Panc1 (cell line): ENCODE measurements at regions not wholly inside any gene's neighbourhood (a gene's known extent, or its start where the extent isn't known, plus 50 kb on each side); places are given as distances from the start of the nearest gene placed in this dataset.

Experiments
- ATAC-seq: fragments of 200-7000 bp; cut with Tn5 transposase; 2 replicates; pipeline ENCODE4 v1.9.1; 2020; ENCODE audit warnings: mild to moderate bottlenecking, moderate library complexity
- BruUV-seq: library from RNA; stranded (reverse); fragments of 400-500 nt; replicated peaks from 2 replicates; lab custom pipeline; 2021; lab: Mats Ljungman, UMichigan
- CTCF ChIA-PET: fragments of 300-600 bp; sonication (Branson Sonifier 250); formaldehyde crosslinking; loops from one replicate; lab custom pipeline; 2022; ENCODE audit warnings: antibody characterized with exemption; lab: Charles Lee
- POLR2A ChIA-PET: fragments of 300-600 bp; sonication (Branson Sonifier 250); formaldehyde crosslinking; loops from one replicate; lab custom pipeline; 2022; ENCODE audit warnings: antibody characterized with exemption; lab: Charles Lee
- DNase-seq: peaks from one replicate; pipeline ENCODE4 v3.0.0-alpha.2; 2010; ENCODE audit warnings: low read depth, low spot score
- H3K27ac ChIP-seq: 2 replicates; pipeline ENCODE4 v1.5.1; 2011; ENCODE audit warnings: mild to moderate bottlenecking, low read length, inconsistent platforms
- H3K27me3 ChIP-seq: fragments of 200-500 bp; sonication (Bioruptor generic); 2 replicates; pipeline ENCODE4 v1.6.0; 2014; ENCODE audit warnings: low read length, inconsistent platforms; ENCODE audit not compliant: control insufficient read depth, insufficient read depth
- H3K36me3 ChIP-seq: fragments of 200-500 bp; sonication (Bioruptor generic); 2 replicates; pipeline ENCODE4 v1.5.1; 2014; ENCODE audit warnings: inconsistent platforms, mild to moderate bottlenecking, low read length, moderate library complexity; ENCODE audit not compliant: control insufficient read depth, insufficient read depth
- H3K4me1 ChIP-seq: 2 replicates; pipeline ENCODE4 v1.5.1; 2011; ENCODE audit warnings: inconsistent platforms, mild to moderate bottlenecking, low read length, moderate library complexity; ENCODE audit not compliant: control insufficient read depth, insufficient read depth
- H3K4me3 ChIP-seq, 2 experiments: 2 replicates each; pipeline ENCODE4 v1.5.1; 2011 to 2012; ENCODE audit warnings: low read depth in 2 of 2, low read length in 2 of 2, mild to moderate bottlenecking in 2 of 2, inconsistent platforms in 1 of 2, moderate library complexity in 1 of 2
- H3K9me3 ChIP-seq: fragments of 200-500 bp; sonication (Bioruptor generic); 2 replicates; pipeline ENCODE4 v1.5.1; 2014; ENCODE audit warnings: low read depth, mild to moderate bottlenecking, inconsistent platforms, low read length, moderate library complexity; ENCODE audit not compliant: control insufficient read depth, insufficient read depth
- POLR2AphosphoS5 ChIP-seq: IDR thresholded peaks from 2 replicates; pipeline ENCODE4 v1.6.1; 2012; ENCODE audit warnings: mild to moderate bottlenecking, low read depth, low read length, moderate library complexity
- REST ChIP-seq, 2 experiments: IDR thresholded peaks; 2 replicates each; pipeline ENCODE4 v1.6.1; 2011 to 2012; ENCODE audit warnings: low read depth in 2 of 2, control low read depth in 1 of 2, low read length in 1 of 2, mild to moderate bottlenecking in 1 of 2, moderate library complexity in 1 of 2; ENCODE audit not compliant: insufficient read depth in 1 of 2
- SIN3A ChIP-seq: IDR thresholded peaks from 2 replicates; pipeline ENCODE4 v1.6.1; 2012; ENCODE audit warnings: low read depth, mild to moderate bottlenecking, low read length, moderate library complexity, borderline replicate concordance; ENCODE audit not compliant: insufficient read depth
- TCF7L2 ChIP-seq: IDR thresholded peaks from 2 replicates; pipeline ENCODE4 v1.6.1; 2011; ENCODE audit warnings: mild to moderate bottlenecking, low read depth, low read length, inconsistent platforms
- in situ Hi-C: cut with HindIII; loops from 2 replicates; pipeline ENCODE4 v1.10.0; 2016; ENCODE audit warnings: low sequenced_read_pairs, low pct_unique_long_range_greater_than_20kb
- intact Hi-C: fragments of 100-400 bp; cut with micrococcal nuclease; formaldehyde crosslinking; loops from one replicate; pipeline ENCODE4 v1.10.0; 2022; ENCODE audit not compliant: unreplicated experiment
- TF ChIP-seq, protein P1 (sequence below): fragments of 450-650 bp; IDR thresholded peaks from 2 replicates; pipeline ENCODE4 v1.5.1; 2017; ENCODE audit warnings: mild to moderate bottlenecking

- intact Hi-C loops (no loop called here), in situ Hi-C loops (no loop called here)
- Histone ChIP-seq H3K36me3 (no peaks in the 10 kb centered on the region), H3K4me3 (no peak overlapping the region), H3K27me3 (no peaks in the 10 kb centered on the region), H3K4me1 (no peaks in the 10 kb centered on the region), H3K27ac (no peak overlapping the region), H3K9me3 (no peaks in the 10 kb centered on the region)
- TF ChIP-seq, protein P1, sequence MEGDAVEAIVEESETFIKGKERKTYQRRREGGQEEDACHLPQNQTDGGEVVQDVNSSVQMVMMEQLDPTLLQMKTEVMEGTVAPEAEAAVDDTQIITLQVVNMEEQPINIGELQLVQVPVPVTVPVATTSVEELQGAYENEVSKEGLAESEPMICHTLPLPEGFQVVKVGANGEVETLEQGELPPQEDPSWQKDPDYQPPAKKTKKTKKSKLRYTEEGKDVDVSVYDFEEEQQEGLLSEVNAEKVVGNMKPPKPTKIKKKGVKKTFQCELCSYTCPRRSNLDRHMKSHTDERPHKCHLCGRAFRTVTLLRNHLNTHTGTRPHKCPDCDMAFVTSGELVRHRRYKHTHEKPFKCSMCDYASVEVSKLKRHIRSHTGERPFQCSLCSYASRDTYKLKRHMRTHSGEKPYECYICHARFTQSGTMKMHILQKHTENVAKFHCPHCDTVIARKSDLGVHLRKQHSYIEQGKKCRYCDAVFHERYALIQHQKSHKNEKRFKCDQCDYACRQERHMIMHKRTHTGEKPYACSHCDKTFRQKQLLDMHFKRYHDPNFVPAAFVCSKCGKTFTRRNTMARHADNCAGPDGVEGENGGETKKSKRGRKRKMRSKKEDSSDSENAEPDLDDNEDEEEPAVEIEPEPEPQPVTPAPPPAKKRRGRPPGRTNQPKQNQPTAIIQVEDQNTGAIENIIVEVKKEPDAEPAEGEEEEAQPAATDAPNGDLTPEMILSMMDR: no peak
- TF ChIP-seq REST (IDR thresholded peaks at IDR 0.05; ENCODE audit: insufficient read depth in 1 of 2, low read depth in 2 of 2, low read length in 1 of 2) (no peak), SIN3A (no peak), TCF7L2 (no peak), POLR2AphosphoS5 (no peak)
- ChIA-PET POLR2A (no interaction called here), CTCF (no interaction called here)
- no peak for DNase-seq
- BruUV-seq: no TSS peak
- ATAC-seq: no peak
These were observed 131.3 kb downstream of the C6orf118 start for GRCh38 chr6:165178056-165178455.

- CTCF ChIA-PET: no interaction called here
- BruUV-seq: no TSS peak
- DNase-seq: no peak
- Histone ChIP-seq H3K27ac (no peak overlapping the region), H3K4me3 (no peak overlapping the region), H3K36me3 (no peaks in the 10 kb centered on the region), H3K4me1 (no peaks in the 10 kb centered on the region), H3K27me3 (no peaks in the 10 kb centered on the region), H3K9me3 (no peaks in the 10 kb centered on the region)
- intact Hi-C loops (no loop called here), in situ Hi-C loops (no loop called here)
- no peak for TF ChIP-seq REST (IDR thresholded peaks at IDR 0.05; ENCODE audit: insufficient read depth in 1 of 2, low read depth in 2 of 2, low read length in 1 of 2)
- TF ChIP-seq, protein P1: no peak
- TF ChIP-seq POLR2AphosphoS5: no peak
- no peak for TF ChIP-seq SIN3A
- no peak for TF ChIP-seq TCF7L2
- POLR2A ChIA-PET: no interaction called here
- ATAC-seq: no peak
These were observed 135.9 kb downstream of the C6orf118 start for GRCh38 chr6:165173484-165173883.
